Gastrocnemius medialis (tissue), 4 donors: ENCODE measurements at regions not wholly inside any gene's neighbourhood (a gene's known extent, or its start where the extent isn't known, plus 50 kb on each side); places are given as distances from the start of the nearest gene placed in this dataset.

ENCODE experiments used
- POLR2A ChIP-seq, 2 donors: fragments of 450-650 bp; IDR thresholded peaks; one replicate each; pipeline ENCODE4 v1.6.1; 2017; ENCODE audit warnings: antibody characterized with exemption in 2 of 2, mild to moderate bottlenecking in 2 of 2, moderate library complexity in 2 of 2
- TF ChIP-seq, protein P1 (sequence below), 5 experiments: fragments of 450-650 bp in 3 of 5; fragments of 200-600 bp in 2 of 5; sonication (generic) in 2 of 5; IDR thresholded peaks in 4 of 5; conservative IDR thresholded peaks in 1 of 5; 1 replicate in 4 of 5; 2 replicates in 1 of 5; pipeline ENCODE4 v1.5.1; 2016 to 2019; ENCODE audit warnings: antibody characterized with exemption in 5 of 5, mild to moderate bottlenecking in 3 of 5, moderate library complexity in 3 of 5

DNA sequence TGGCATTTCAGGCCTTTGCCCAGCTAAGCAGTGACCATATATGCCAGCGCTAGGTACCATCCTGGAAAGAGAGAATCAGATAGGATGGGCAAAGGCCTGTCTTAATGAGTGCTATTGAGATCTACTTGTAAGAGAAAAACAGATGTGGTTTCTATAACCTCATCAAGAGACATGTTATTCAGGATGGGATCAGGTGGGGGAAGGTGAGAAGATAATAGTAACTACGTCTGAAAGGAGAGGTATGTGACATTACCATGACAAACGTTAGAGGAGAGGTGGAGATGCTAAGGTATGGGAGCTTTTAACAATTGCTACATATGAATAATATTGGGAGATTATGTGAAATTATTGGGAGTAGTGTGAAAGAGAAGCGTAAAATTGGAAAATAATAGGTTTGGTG is 204.2 kb upstream of the PLXNA2 start:
- TF ChIP-seq POLR2A (IDR thresholded peaks at IDR 0.05), result no peak
- TF ChIP-seq, protein P1, sequence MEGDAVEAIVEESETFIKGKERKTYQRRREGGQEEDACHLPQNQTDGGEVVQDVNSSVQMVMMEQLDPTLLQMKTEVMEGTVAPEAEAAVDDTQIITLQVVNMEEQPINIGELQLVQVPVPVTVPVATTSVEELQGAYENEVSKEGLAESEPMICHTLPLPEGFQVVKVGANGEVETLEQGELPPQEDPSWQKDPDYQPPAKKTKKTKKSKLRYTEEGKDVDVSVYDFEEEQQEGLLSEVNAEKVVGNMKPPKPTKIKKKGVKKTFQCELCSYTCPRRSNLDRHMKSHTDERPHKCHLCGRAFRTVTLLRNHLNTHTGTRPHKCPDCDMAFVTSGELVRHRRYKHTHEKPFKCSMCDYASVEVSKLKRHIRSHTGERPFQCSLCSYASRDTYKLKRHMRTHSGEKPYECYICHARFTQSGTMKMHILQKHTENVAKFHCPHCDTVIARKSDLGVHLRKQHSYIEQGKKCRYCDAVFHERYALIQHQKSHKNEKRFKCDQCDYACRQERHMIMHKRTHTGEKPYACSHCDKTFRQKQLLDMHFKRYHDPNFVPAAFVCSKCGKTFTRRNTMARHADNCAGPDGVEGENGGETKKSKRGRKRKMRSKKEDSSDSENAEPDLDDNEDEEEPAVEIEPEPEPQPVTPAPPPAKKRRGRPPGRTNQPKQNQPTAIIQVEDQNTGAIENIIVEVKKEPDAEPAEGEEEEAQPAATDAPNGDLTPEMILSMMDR (IDR thresholded peaks at IDR 0.05 in 4 of 5, conservative IDR thresholded peaks at IDR 0.05 in 1 of 5), result no peak
